Neuronal stem cell (in vitro differentiated cells): ENCODE measurements at regions not wholly inside any gene's neighbourhood (a gene's known extent, or its start where the extent isn't known, plus 50 kb on each side); places are given as distances from the start of the nearest gene placed in this dataset.

ENCODE experiments used
- DNase-seq: peaks from one replicate; pipeline ENCODE4 v3.0.0-alpha.2; 2013; ENCODE audit warnings: low spot score
- H2AFZ ChIP-seq: one replicate; pipeline ENCODE4 v1.6.1; 2013; ENCODE audit warnings: mild to moderate bottlenecking, low read length, inconsistent platforms
- H2AK5ac ChIP-seq: 2 replicates; pipeline ENCODE4 v1.6.1; 2013; ENCODE audit warnings: low read depth, mild to moderate bottlenecking, inconsistent platforms, low read length, moderate library complexity, mixed read lengths
- H2BK120ac ChIP-seq: 2 replicates; pipeline ENCODE4 v1.6.1; 2013; ENCODE audit warnings: low read depth, mild to moderate bottlenecking, inconsistent platforms, low read length, moderate library complexity, mixed read lengths
- H2BK12ac ChIP-seq: one replicate; pipeline ENCODE4 v1.6.1; 2013; ENCODE audit warnings: low read length, inconsistent platforms
- H2BK15ac ChIP-seq: 2 replicates; pipeline ENCODE4 v1.6.1; 2013; ENCODE audit warnings: mild to moderate bottlenecking, low read length, inconsistent platforms, mixed read lengths
- H2BK5ac ChIP-seq: one replicate; pipeline ENCODE4 v1.6.1; 2013; ENCODE audit warnings: inconsistent platforms, mild to moderate bottlenecking, low read length, moderate library complexity
- H3K14ac ChIP-seq: one replicate; pipeline ENCODE4 v1.6.1; 2013; ENCODE audit warnings: low read length, inconsistent platforms
- H3K18ac ChIP-seq: 2 replicates; pipeline ENCODE4 v1.6.1; 2013; ENCODE audit warnings: low read length, inconsistent platforms
- H3K23ac ChIP-seq: 2 replicates; pipeline ENCODE4 v1.6.1; 2013; ENCODE audit warnings: low read depth, mild to moderate bottlenecking, mixed read lengths, low read length, inconsistent platforms; ENCODE audit not compliant: poor library complexity
- H3K27ac ChIP-seq: replicated peaks from 3 replicates; pipeline ENCODE4 v1.5.1; 2013; ENCODE audit warnings: low read length, inconsistent platforms
- H3K27me3 ChIP-seq, 3 experiments: 2 replicates each; pipeline ENCODE4 v1.6.1; 2013; ENCODE audit warnings: low read length in 3 of 3, mild to moderate bottlenecking in 2 of 3, inconsistent platforms in 1 of 3, low read depth in 1 of 3, mixed read lengths in 1 of 3, moderate library complexity in 1 of 3; ENCODE audit not compliant: control insufficient read depth in 3 of 3, insufficient read depth in 3 of 3
- H3K36me3 ChIP-seq, 2 donors: replicated peaks in 1 of 2; 2 replicates each; pipeline ENCODE4 v1.6.1; 2013; ENCODE audit warnings: low read length in 2 of 2; ENCODE audit not compliant: control insufficient read depth in 2 of 2, insufficient read depth in 2 of 2
- H3K4ac ChIP-seq: 2 replicates; pipeline ENCODE4 v1.6.1; 2013; ENCODE audit warnings: inconsistent platforms, mild to moderate bottlenecking, low read length, moderate library complexity
- H3K4me1 ChIP-seq, 2 donors: 1 replicate in 1 of 2; 2 replicates in 1 of 2; pipeline ENCODE4 v1.6.1; 2013; ENCODE audit warnings: low read length in 2 of 2, low read depth in 1 of 2; ENCODE audit not compliant: control insufficient read depth in 2 of 2, insufficient read depth in 1 of 2
- H3K4me2 ChIP-seq: one replicate; pipeline ENCODE4 v1.6.1; 2013; ENCODE audit warnings: mild to moderate bottlenecking, low read length, inconsistent platforms; ENCODE audit not compliant: insufficient read depth, poor library complexity, severe bottlenecking
- H3K4me3 ChIP-seq, 2 donors: 2 replicates each; pipeline ENCODE4 v1.5.1; 2013; ENCODE audit warnings: low read length in 2 of 2, mild to moderate bottlenecking in 2 of 2, inconsistent platforms in 1 of 2, moderate library complexity in 1 of 2
- H3K79me1 ChIP-seq: one replicate; pipeline ENCODE4 v1.6.1; 2013; ENCODE audit warnings: low read depth, mild to moderate bottlenecking, inconsistent platforms, low read length, moderate library complexity
- H3K9ac ChIP-seq: one replicate; pipeline ENCODE4 v1.6.1; 2013; ENCODE audit warnings: mild to moderate bottlenecking, low read depth, low read length, inconsistent platforms; ENCODE audit not compliant: poor library complexity
- H3K9me3 ChIP-seq, 2 donors: replicated peaks in 1 of 2; 2 replicates each; pipeline versions ENCODE3 to v1.6.1; 2013; ENCODE audit warnings: low read length in 2 of 2, mild to moderate bottlenecking in 2 of 2, inconsistent platforms in 1 of 2, low read depth in 1 of 2, mixed read lengths in 1 of 2, moderate library complexity in 1 of 2; ENCODE audit not compliant: control insufficient read depth in 2 of 2, insufficient read depth in 1 of 2
- H4K8ac ChIP-seq: one replicate; pipeline ENCODE4 v1.6.1; 2013; ENCODE audit warnings: low read depth, mild to moderate bottlenecking, inconsistent platforms, low read length, moderate library complexity
- H4K91ac ChIP-seq: one replicate; pipeline ENCODE4 v1.6.1; 2013; ENCODE audit warnings: low read length, low read depth, mild to moderate bottlenecking, inconsistent platforms; ENCODE audit not compliant: poor library complexity
- WGBS, 2 donors: extraction: QIAGEN DNeasy Blood & Tissue Kit; methylation state at CpG; one replicate each; pipeline ENCODE4 v1.1.7; 2013; ENCODE audit warnings: missing lambda C conversion rate in 2 of 2, mixed read lengths in 1 of 2; ENCODE audit not compliant: insufficient read length in 2 of 2, insufficient replicate concordance in 1 of 2; ENCODE audit errors: extremely low coverage in 2 of 2; 5-methylcytosine and 5-hydroxymethylcytosine counted together

- no peak overlapping the region for H2AK5ac ChIP-seq
- no peak overlapping the region for H3K9ac ChIP-seq
- H3K4me2 ChIP-seq = no peak overlapping the region
- H2BK5ac ChIP-seq = no peak overlapping the region
- no peak overlapping the region for H3K14ac ChIP-seq
- no peaks in the 10 kb centered on the region for H3K4me1 ChIP-seq
- no peak overlapping the region for H4K8ac ChIP-seq
- no peak overlapping the region for H3K23ac ChIP-seq
- no peak overlapping the region for H4K91ac ChIP-seq
- no peak overlapping the region for H2BK120ac ChIP-seq
- no peaks in the 10 kb centered on the region for H3K27me3 ChIP-seq
- DNase-seq = no peak
- no peaks in the 10 kb centered on the region for H3K79me1 ChIP-seq
- no peak overlapping the region for H3K27ac ChIP-seq
- no peaks in the 10 kb centered on the region for H3K36me3 ChIP-seq
- H3K4me3 ChIP-seq = no peak overlapping the region
- H2BK12ac ChIP-seq = no peak overlapping the region
- H3K18ac ChIP-seq = no peak overlapping the region
- H3K9me3 ChIP-seq = peaks cover 0 to 2% of the 10 kb centered on the region in 2 donors
- no peak overlapping the region for H2BK15ac ChIP-seq
- no CpG with 5 or more reads among the region's 6 CpGs for WGBS, 2 donors
- no peak overlapping the region for H2AFZ ChIP-seq
- H3K4ac ChIP-seq = no peak overlapping the region
These were observed 81.0 kb upstream of the STARD13 start for GRCh38 chr13:33366469-33367062.

- no peak overlapping the region for H2BK15ac ChIP-seq
- H3K79me1 ChIP-seq = no peaks in the 10 kb centered on the region
- no peak overlapping the region for H2BK12ac ChIP-seq
- no peak overlapping the region for H2BK5ac ChIP-seq
- no peak overlapping the region for H4K91ac ChIP-seq
- H3K27ac ChIP-seq = no peak overlapping the region
- no peak overlapping the region for H3K14ac ChIP-seq
- H3K18ac ChIP-seq = no peak overlapping the region
- no peak overlapping the region for H3K4me3 ChIP-seq
- no peak overlapping the region for H3K4ac ChIP-seq
- no peak overlapping the region for H3K9ac ChIP-seq
- no peak overlapping the region for H3K4me2 ChIP-seq
- H3K27me3 ChIP-seq = no peaks in the 10 kb centered on the region
- no peak overlapping the region for H2BK120ac ChIP-seq
- no peak overlapping the region for H2AFZ ChIP-seq
- no CpG with 5 or more reads among the region's 2 CpGs for WGBS, 2 donors
- DNase-seq = no peak
- no peak overlapping the region for H3K23ac ChIP-seq
- H3K36me3 ChIP-seq = no peaks in the 10 kb centered on the region
- H4K8ac ChIP-seq = no peak overlapping the region
- no peaks in the 10 kb centered on the region for H3K4me1 ChIP-seq
- H2AK5ac ChIP-seq = no peak overlapping the region
- peaks cover 0 to 2% of the 10 kb centered on the region in 2 donors for H3K9me3 ChIP-seq
These were observed 81.8 kb upstream of the STARD13 start for GRCh38 chr13:33367171-33367895.

- no peak for DNase-seq
- no CpG with 5 or more reads among the region's 5 CpGs for WGBS, 2 donors
These were observed 82.4 kb upstream of the STARD13 start for GRCh38 chr13:33367926-33368325.

GRCh38 chr13:33369073-33369472 lies 83.5 kb upstream of the STARD13 start:
- no peaks in the 10 kb centered on the region for H3K4me1 ChIP-seq
- no peak overlapping the region for H3K27ac ChIP-seq
- H2BK12ac ChIP-seq = no peak overlapping the region
- no peaks in the 10 kb centered on the region for H3K9me3 ChIP-seq
- no peak overlapping the region for H3K14ac ChIP-seq
- H3K4me3 ChIP-seq = no peak overlapping the region
- H3K4me2 ChIP-seq = no peak overlapping the region
- no peak overlapping the region for H4K91ac ChIP-seq
- no peaks in the 10 kb centered on the region for H3K36me3 ChIP-seq
- H2AFZ ChIP-seq = no peak overlapping the region
- no CpG with 5 or more reads among the region's 3 CpGs for WGBS, 2 donors
- H4K8ac ChIP-seq = no peak overlapping the region
- H3K4ac ChIP-seq = no peak overlapping the region
- no peak overlapping the region for H2BK15ac ChIP-seq
- no peak overlapping the region for H2BK120ac ChIP-seq
- H3K79me1 ChIP-seq = no peaks in the 10 kb centered on the region
- no peak overlapping the region for H3K23ac ChIP-seq
- no peak overlapping the region for H2AK5ac ChIP-seq
- no peak overlapping the region for H3K9ac ChIP-seq
- DNase-seq = no peak
- H2BK5ac ChIP-seq = no peak overlapping the region
- H3K18ac ChIP-seq = no peak overlapping the region
- no peaks in the 10 kb centered on the region for H3K27me3 ChIP-seq

More at GRCh38 chr13:33367926-33368325, 82.4 kb upstream of the STARD13 start:
- H3K4me2 ChIP-seq = no peak overlapping the region
- H3K36me3 ChIP-seq = no peaks in the 10 kb centered on the region
- H3K18ac ChIP-seq = no peak overlapping the region
- no peak overlapping the region for H4K91ac ChIP-seq
- no peak overlapping the region for H2BK5ac ChIP-seq
- no peak overlapping the region for H3K4ac ChIP-seq
- H3K14ac ChIP-seq = no peak overlapping the region
- no peak overlapping the region for H3K9ac ChIP-seq
- no peaks in the 10 kb centered on the region for H3K27me3 ChIP-seq
- no peak overlapping the region for H2AFZ ChIP-seq
- no peak overlapping the region for H3K27ac ChIP-seq
- peaks cover 0 to 2% of the 10 kb centered on the region in 2 donors for H3K9me3 ChIP-seq
- no peak overlapping the region for H3K23ac ChIP-seq
- H3K79me1 ChIP-seq = no peaks in the 10 kb centered on the region
- H3K4me3 ChIP-seq = no peak overlapping the region
- no peaks in the 10 kb centered on the region for H3K4me1 ChIP-seq
- no peak overlapping the region for H4K8ac ChIP-seq
- H2BK120ac ChIP-seq = no peak overlapping the region
- no peak overlapping the region for H2AK5ac ChIP-seq
- H2BK12ac ChIP-seq = no peak overlapping the region
- H2BK15ac ChIP-seq = no peak overlapping the region
